Activated CD8-positive, alpha-beta T cell treated with anti-CD3 and anti-CD28 coated beads for 36 hours (primary cell): ENCODE measurements at regions not wholly inside any gene's neighbourhood (a gene's known extent, or its start where the extent isn't known, plus 50 kb on each side); places are given as distances from the start of the nearest gene placed in this dataset.

Experiments
- ATAC-seq: fragments of 200-7000 bp; cut with Tn5 transposase; one replicate; pipeline ENCODE4 v1.10.0; 2021; ENCODE audit warnings: mild to moderate bottlenecking, moderate library complexity
- CTCF ChIA-PET: fragments of 350-600 bp; sonication (Branson Sonifier 250); formaldehyde crosslinking; loops from one replicate; lab custom pipeline; 2021; ENCODE audit warnings: antibody characterized with exemption; lab: Charles Lee
- POLR2A ChIA-PET: fragments of 350-600 bp; sonication (Branson Sonifier 250); formaldehyde crosslinking; loops from one replicate; lab custom pipeline; 2021; ENCODE audit warnings: antibody characterized with exemption; lab: Charles Lee
- DNase-seq: peaks from one replicate; pipeline ENCODE4 v3.0.0-alpha.2; 2020
- H3K27ac Mint-ChIP-seq: one replicate; pipeline ENCODE4 v1.8.0; 2021; ENCODE audit warnings: mild to moderate bottlenecking, mixed read lengths
- H3K27me3 Mint-ChIP-seq: one replicate; pipeline ENCODE4 v1.8.0; 2021; ENCODE audit warnings: mixed read lengths
- H3K36me3 Mint-ChIP-seq: one replicate; pipeline ENCODE4 v1.8.0; 2021; ENCODE audit warnings: low read depth, mixed read lengths
- H3K4me1 Mint-ChIP-seq: one replicate; pipeline ENCODE4 v1.8.0; 2021; ENCODE audit warnings: low read depth, mixed read lengths
- H3K4me3 Mint-ChIP-seq: one replicate; pipeline ENCODE4 v1.8.0; 2021; ENCODE audit warnings: mild to moderate bottlenecking, moderate library complexity, mixed read lengths
- H3K9me3 Mint-ChIP-seq: one replicate; pipeline ENCODE4 v1.8.0; 2021; ENCODE audit warnings: mixed read lengths
- intact Hi-C: fragments of 100-400 bp; cut with micrococcal nuclease; formaldehyde crosslinking; loops from one replicate; pipeline ENCODE4 v1.10.0; 2022
- TF ChIP-seq, protein P1 (sequence below): fragments of 200-600 bp; IDR thresholded peaks from one replicate; pipeline ENCODE4 v1.8.0; 2022; ENCODE audit warnings: antibody characterized with exemption, mild to moderate bottlenecking

DNA sequence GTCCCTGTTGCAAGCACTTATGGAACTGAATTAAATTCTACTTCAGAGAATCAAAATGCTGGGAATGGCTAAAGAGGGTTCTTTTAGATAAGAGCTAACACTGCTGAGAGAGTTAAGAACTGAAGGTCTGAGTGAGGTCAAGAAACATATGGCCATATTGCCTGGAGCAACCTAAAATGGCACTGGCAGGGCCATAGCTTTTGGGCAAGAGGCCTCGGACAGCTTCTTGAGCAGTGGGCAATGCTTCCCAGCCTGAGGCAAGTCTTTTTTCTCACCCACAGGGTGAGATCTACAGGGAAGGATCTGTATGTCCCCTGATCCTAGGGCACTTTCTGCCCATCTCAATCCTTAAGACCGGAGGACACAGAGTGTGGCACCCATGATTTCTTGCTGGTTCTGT is 244.6 kb upstream of the NT5C1B start:
- H3K27me3 Mint-ChIP-seq = no peaks in the 10 kb centered on the region

DNA sequence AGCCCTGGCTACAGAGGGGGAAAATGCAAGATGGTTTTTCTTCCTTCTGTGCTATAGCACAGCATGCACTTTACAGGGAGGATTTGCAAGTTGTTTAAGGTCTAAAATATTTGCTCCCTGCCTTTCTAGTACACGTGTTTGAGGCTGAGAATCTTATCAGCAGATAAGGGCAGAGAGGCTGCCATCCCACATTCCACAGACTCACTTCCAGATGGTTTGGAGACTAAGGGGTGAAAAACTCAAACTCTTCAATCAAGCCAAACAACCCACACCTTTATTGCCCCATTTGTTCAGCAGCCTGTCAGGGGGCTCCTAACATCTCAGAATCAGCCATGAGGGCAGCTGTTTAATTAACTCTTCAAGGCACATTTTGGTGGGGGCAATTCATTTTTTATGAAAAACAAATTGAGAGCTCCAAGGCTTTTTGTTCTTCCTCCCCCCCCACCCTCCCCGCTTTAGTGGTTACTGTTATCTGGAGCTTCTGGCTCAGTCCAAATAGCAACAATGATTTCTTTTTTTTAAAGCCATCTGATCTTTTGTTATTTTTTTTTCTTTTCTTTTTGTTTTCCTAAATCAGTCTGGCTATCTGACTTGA is 242.6 kb upstream of the NT5C1B start:
- ATAC-seq (no peak), DNase-seq (no peak)
- Mint-ChIP-seq H3K9me3 (no peaks in the 10 kb centered on the region), H3K27me3 (no peaks in the 10 kb centered on the region), H3K4me1 (no peaks in the 10 kb centered on the region), H3K27ac (no peak overlapping the region), H3K36me3 (no peaks in the 10 kb centered on the region), H3K4me3 (no peak overlapping the region)
- intact Hi-C loops = no loop called here
- POLR2A ChIA-PET = no interaction called here
- TF ChIP-seq, protein P1, sequence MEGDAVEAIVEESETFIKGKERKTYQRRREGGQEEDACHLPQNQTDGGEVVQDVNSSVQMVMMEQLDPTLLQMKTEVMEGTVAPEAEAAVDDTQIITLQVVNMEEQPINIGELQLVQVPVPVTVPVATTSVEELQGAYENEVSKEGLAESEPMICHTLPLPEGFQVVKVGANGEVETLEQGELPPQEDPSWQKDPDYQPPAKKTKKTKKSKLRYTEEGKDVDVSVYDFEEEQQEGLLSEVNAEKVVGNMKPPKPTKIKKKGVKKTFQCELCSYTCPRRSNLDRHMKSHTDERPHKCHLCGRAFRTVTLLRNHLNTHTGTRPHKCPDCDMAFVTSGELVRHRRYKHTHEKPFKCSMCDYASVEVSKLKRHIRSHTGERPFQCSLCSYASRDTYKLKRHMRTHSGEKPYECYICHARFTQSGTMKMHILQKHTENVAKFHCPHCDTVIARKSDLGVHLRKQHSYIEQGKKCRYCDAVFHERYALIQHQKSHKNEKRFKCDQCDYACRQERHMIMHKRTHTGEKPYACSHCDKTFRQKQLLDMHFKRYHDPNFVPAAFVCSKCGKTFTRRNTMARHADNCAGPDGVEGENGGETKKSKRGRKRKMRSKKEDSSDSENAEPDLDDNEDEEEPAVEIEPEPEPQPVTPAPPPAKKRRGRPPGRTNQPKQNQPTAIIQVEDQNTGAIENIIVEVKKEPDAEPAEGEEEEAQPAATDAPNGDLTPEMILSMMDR = no peak
- CTCF ChIA-PET = no interaction called here

More for the DNA sequence above, 244.6 kb upstream of the NT5C1B start:
- H3K36me3 Mint-ChIP-seq = no peaks in the 10 kb centered on the region
- H3K4me1 Mint-ChIP-seq = no peaks in the 10 kb centered on the region
- H3K27ac Mint-ChIP-seq = no peak overlapping the region
- H3K9me3 Mint-ChIP-seq = no peaks in the 10 kb centered on the region
- CTCF ChIA-PET = interaction anchor here (2.0 kb wide), 1 partner anchor 21 kb away, joined by 7 read pairs; no protein-coding TSS in a partner anchor
- TF ChIP-seq, protein P1 = no peak
- intact Hi-C loops = no loop called here
- POLR2A ChIA-PET = no interaction called here
- ATAC-seq (no peak), DNase-seq (no peak)
- H3K4me3 Mint-ChIP-seq = no peak overlapping the region

DNA sequence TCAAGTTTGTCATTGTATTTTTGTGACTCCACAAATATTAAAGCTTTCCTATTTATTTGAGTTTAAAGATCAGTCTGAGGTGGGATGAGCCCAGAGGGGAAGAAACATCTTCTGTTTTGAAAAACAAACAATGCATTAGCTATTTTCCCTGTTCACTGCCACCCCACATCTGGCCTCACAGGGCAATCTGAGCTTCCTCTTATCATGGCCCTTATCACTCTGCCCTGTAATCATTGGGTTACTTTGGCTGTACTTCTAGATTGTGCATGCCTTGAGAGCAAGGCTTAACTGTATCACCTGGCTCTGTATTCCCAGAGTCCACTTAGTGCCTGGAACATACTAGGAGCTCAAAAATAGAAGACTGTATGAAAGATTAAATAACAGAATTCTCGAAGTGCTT is 241.6 kb upstream of the NT5C1B start:
- DNase-seq (no peak), ATAC-seq (no peak)
- ChIA-PET POLR2A (no interaction called here), CTCF (no interaction called here)
- TF ChIP-seq, protein P1 = no peak
- Mint-ChIP-seq H3K27me3 (no peaks in the 10 kb centered on the region), H3K4me1 (no peaks in the 10 kb centered on the region), H3K27ac (no peak overlapping the region), H3K36me3 (no peaks in the 10 kb centered on the region), H3K9me3 (no peaks in the 10 kb centered on the region), H3K4me3 (no peak overlapping the region)
- intact Hi-C loops = no loop called here

DNA sequence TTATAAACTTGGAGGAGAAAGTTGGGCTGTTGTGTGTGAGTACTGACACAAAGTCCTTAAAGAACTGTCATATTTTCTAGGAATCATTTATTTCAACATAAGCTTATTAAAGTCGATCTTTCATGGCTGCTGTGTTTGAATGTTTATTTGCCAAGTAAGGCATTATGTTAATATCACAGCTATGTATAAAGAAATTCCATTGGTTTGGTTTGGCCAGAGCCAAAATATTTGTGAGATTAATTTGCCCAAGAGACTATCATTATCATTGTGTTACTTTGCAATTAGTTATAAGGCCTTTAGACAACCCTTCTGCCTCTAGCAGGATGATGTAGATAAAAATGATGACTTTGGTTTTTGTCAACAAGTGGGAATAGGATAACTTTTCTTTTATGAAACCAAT is 240.6 kb upstream of the NT5C1B start:
- Mint-ChIP-seq H3K4me1 (no peaks in the 10 kb centered on the region), H3K9me3 (no peaks in the 10 kb centered on the region), H3K4me3 (no peak overlapping the region), H3K27ac (no peak overlapping the region), H3K36me3 (no peaks in the 10 kb centered on the region), H3K27me3 (no peaks in the 10 kb centered on the region)
- CTCF ChIA-PET = no interaction called here
- TF ChIP-seq, protein P1 = no peak
- intact Hi-C loops = no loop called here
- ATAC-seq (no peak), DNase-seq (no peak)
- POLR2A ChIA-PET = no interaction called here

DNA sequence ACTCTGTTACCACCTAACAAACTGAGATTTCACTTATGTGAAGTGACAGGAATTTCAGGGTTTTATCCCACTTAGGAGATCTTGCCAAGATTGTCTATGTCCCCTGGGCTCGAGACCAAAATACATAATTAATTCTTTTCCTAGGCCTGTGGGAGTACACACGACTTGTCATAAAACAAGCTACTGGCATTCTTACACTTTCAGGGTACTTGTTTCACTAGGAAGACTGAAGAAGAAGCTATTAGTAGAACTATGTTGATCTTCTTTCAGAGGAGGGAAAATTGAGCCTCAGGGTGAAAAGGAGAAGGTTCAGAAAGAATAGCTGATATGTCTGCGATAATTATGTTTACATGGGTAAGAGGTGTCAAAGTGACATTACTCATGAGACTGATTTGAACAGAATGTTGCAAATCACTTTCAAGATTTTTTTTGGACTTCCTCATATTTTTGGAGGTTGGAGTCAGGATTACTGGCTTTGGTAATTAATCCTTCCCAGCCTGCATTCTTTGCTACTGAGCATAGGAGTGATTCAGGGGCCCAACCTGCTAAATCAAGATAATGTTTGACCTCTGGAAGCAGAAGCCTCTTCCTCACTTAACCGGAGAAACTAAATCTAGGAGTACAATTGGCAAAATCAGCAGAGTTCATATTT is 240.0 kb upstream of the NT5C1B start:
- Mint-ChIP-seq H3K27ac (no peak overlapping the region), H3K27me3 (no peaks in the 10 kb centered on the region), H3K4me3 (no peak overlapping the region), H3K9me3 (no peaks in the 10 kb centered on the region), H3K36me3 (no peaks in the 10 kb centered on the region), H3K4me1 (no peaks in the 10 kb centered on the region)
- TF ChIP-seq, protein P1 = no peak
- POLR2A ChIA-PET = no interaction called here
- no peak for ATAC-seq
- no peak for DNase-seq
- intact Hi-C loops = no loop called here
- CTCF ChIA-PET = no interaction called here
